NCI-H146 treated with DMSO at 0.1 percent for 48 hours (cell line): ENCODE measurements at regions not wholly inside any gene's neighbourhood (a gene's known extent, or its start where the extent isn't known, plus 50 kb on each side); places are given as distances from the start of the nearest gene placed in this dataset.

Source experiments
- DNase-seq: peaks from one replicate; lab custom pipeline; 2025; ENCODE audit not compliant: unreplicated experiment; lab: John Stamatoyannopoulos, UW

GRCh38 chr6:114403858-114404257, 61.0 kb upstream of the HS3ST5 start:
- no peak for DNase-seq

GRCh38 chr6:114398481-114398880, 55.7 kb upstream of the HS3ST5 start:
- DNase-seq: no peak
